CD14-positive monocyte (primary cell): ENCODE measurements at regions not wholly inside any gene's neighbourhood (a gene's known extent, or its start where the extent isn't known, plus 50 kb on each side); places are given as distances from the start of the nearest gene placed in this dataset.

Experiments
- DNase-seq, 3 donors: peaks; one replicate each; pipeline ENCODE4 v3.0.0-alpha.2; 2011 to 2022
- H2AFZ ChIP-seq: 2 replicates; pipeline ENCODE4 v1.6.0; 2012; ENCODE audit warnings: mild to moderate bottlenecking, low read depth, low read length, inconsistent platforms; ENCODE audit not compliant: insufficient read depth, poor library complexity, severe bottlenecking
- H3K27ac ChIP-seq, 2 donors: 1 replicate in 1 of 2; 2 replicates in 1 of 2; pipeline ENCODE4 v1.5.1; 2012 to 2013; ENCODE audit warnings: low read length in 2 of 2, control low read depth in 1 of 2, inconsistent platforms in 1 of 2, low read depth in 1 of 2, mild to moderate bottlenecking in 1 of 2
- H3K27me3 ChIP-seq, 2 donors: one replicate each; pipeline versions ENCODE4 v1.6.0 to v1.6.1; 2011 to 2013; ENCODE audit warnings: low read length in 2 of 2; ENCODE audit not compliant: control insufficient read depth in 2 of 2, insufficient read depth in 2 of 2
- H3K36me3 ChIP-seq, 2 donors: replicated peaks in 1 of 2; 1 replicate in 1 of 2; 2 replicates in 1 of 2; pipeline versions ENCODE4 v1.5.1 to v1.6.1; 2012 to 2013; ENCODE audit warnings: low read length in 2 of 2, control low read depth in 1 of 2, inconsistent platforms in 1 of 2, mild to moderate bottlenecking in 1 of 2; ENCODE audit not compliant: insufficient read depth in 2 of 2, control insufficient read depth in 1 of 2
- H3K4me1 ChIP-seq, 2 donors: 1 replicate in 1 of 2; 2 replicates in 1 of 2; pipeline versions ENCODE4 v1.5.1 to v1.6.1; 2012 to 2013; ENCODE audit warnings: low read length in 2 of 2, control low read depth in 1 of 2, inconsistent platforms in 1 of 2, mild to moderate bottlenecking in 1 of 2, moderate library complexity in 1 of 2; ENCODE audit not compliant: insufficient read depth in 2 of 2, control insufficient read depth in 1 of 2
- H3K4me2 ChIP-seq: replicated peaks from 2 replicates; pipeline ENCODE3; 2012; ENCODE audit warnings: low read length, moderate library complexity, mild to moderate bottlenecking; ENCODE audit not compliant: poor library complexity, severe bottlenecking; ENCODE audit errors: extremely low read depth
- H3K4me3 ChIP-seq, 3 experiments: fragments of 200-600 bp in 1 of 3; sonication (generic) in 1 of 3; replicated peaks in 1 of 3; 1 replicate in 2 of 3; 2 replicates in 1 of 3; pipeline ENCODE4 v1.5.1; 2011 to 2013; ENCODE audit warnings: low read length in 3 of 3, mild to moderate bottlenecking in 3 of 3, control low read depth in 2 of 3, low read depth in 2 of 3, inconsistent platforms in 1 of 3, moderate library complexity in 1 of 3
- H3K79me2 ChIP-seq: 2 replicates; pipeline ENCODE4 v1.6.0; 2012; ENCODE audit warnings: mild to moderate bottlenecking, control low read depth, inconsistent platforms, low read length, moderate library complexity; ENCODE audit not compliant: insufficient read depth
- H3K9ac ChIP-seq: 2 replicates; pipeline ENCODE4 v1.6.0; 2017; ENCODE audit warnings: low read length, mild to moderate bottlenecking; ENCODE audit not compliant: insufficient read depth, poor library complexity, severe bottlenecking
- H3K9me3 ChIP-seq, 2 donors: replicated peaks in 1 of 2; 1 replicate in 1 of 2; 2 replicates in 1 of 2; pipeline versions ENCODE4 v1.5.1 to v1.6.1; 2012 to 2013; ENCODE audit warnings: low read length in 2 of 2, control low read depth in 1 of 2; ENCODE audit not compliant: control insufficient read depth in 1 of 2, insufficient read depth in 1 of 2
- H4K20me1 ChIP-seq: 2 replicates; pipeline ENCODE4 v1.6.0; 2012; ENCODE audit warnings: mild to moderate bottlenecking, low read length, control low read depth, moderate library complexity; ENCODE audit not compliant: insufficient read depth
- H3K27ac Mint-ChIP-seq, 7 donors: one replicate each; pipeline ENCODE4 v1.8.0; 2020; ENCODE audit warnings: mild to moderate bottlenecking in 7 of 7, mixed read lengths in 7 of 7, moderate library complexity in 6 of 7, inconsistent platforms in 2 of 7
- H3K27me3 Mint-ChIP-seq, 3 donors: one replicate each; pipeline ENCODE4 v1.8.0; 2021 to 2022; ENCODE audit warnings: low read depth in 3 of 3, mild to moderate bottlenecking in 3 of 3, mixed read lengths in 3 of 3, moderate library complexity in 3 of 3, inconsistent platforms in 1 of 3
- H3K36me3 Mint-ChIP-seq, 2 donors: one replicate each; pipeline ENCODE4 v1.8.0; 2020; ENCODE audit warnings: mixed read lengths in 2 of 2, inconsistent platforms in 1 of 2, mild to moderate bottlenecking in 1 of 2
- H3K4me1 Mint-ChIP-seq: one replicate; pipeline ENCODE4 v1.8.0; 2020; ENCODE audit warnings: mild to moderate bottlenecking, mixed read lengths
- H3K4me3 Mint-ChIP-seq, 2 donors: one replicate each; pipeline ENCODE4 v1.8.0; 2020; ENCODE audit warnings: mild to moderate bottlenecking in 2 of 2, mixed read lengths in 2 of 2, moderate library complexity in 1 of 2
- H3K9me3 Mint-ChIP-seq, 7 donors: one replicate each; pipeline ENCODE4 v1.8.0; 2020 to 2022; ENCODE audit warnings: mixed read lengths in 7 of 7, mild to moderate bottlenecking in 6 of 7, moderate library complexity in 6 of 7, inconsistent platforms in 2 of 7
- WGBS: methylation state at CpG from one replicate; pipeline ENCODE4 v1.1.5; 2013; ENCODE audit warnings: missing lambda C conversion rate; ENCODE audit not compliant: insufficient coverage; 5-methylcytosine and 5-hydroxymethylcytosine counted together
- intact Hi-C, 2 donors: fragments of 100-400 bp; cut with micrococcal nuclease; formaldehyde crosslinking; loops; one replicate each; pipeline versions ENCODE4 v1.15.0 to v1.15.1; 2023
- TF ChIP-seq, protein P1 (sequence below): fragments of 200-600 bp; IDR thresholded peaks from one replicate; pipeline ENCODE4 v1.8.0; 2022; ENCODE audit warnings: antibody characterized with exemption, mild to moderate bottlenecking

DNA sequence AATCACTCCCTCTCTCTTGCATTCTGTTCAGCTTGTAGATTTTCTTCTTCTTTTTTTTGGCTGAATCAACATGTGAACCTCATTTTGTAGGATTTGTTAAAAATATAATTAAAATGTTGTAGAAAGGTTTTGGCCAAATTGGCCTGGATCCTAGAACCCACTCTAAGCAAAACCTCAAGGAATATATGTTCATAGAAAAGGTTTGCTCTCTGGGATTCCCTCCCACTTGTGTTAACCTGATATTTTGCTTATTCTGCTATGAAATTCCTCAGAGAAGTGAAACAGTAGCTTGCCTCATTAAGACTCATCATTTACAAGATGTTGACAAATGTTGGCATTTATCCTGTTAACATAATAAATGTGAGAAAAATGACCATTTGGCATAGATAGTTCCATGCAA lies 456.7 kb downstream of the TMEM182 start:
- H3K4me2 ChIP-seq, result no peak overlapping the region
- H3K4me1 ChIP-seq, result no peaks in the 10 kb centered on the region
- Mint-ChIP-seq H3K27ac (no peak overlapping the region), H3K36me3 (no peaks in the 10 kb centered on the region), H3K4me3 (no peak overlapping the region), H3K9me3 (peaks cover 0 to 9% (median 2%) of the 10 kb centered on the region in 7 donors), H3K4me1 (no peaks in the 10 kb centered on the region), H3K27me3 (peaks cover 0 to 1% (median 0%) of the 10 kb centered on the region in 3 donors)
- no peak overlapping the region for H3K27ac ChIP-seq
- intact Hi-C loops, result no loop called here
- no peaks in the 10 kb centered on the region for H3K36me3 ChIP-seq
- no peak overlapping the region for H2AFZ ChIP-seq
- no peak for DNase-seq
- H3K27me3 ChIP-seq, result no peaks in the 10 kb centered on the region
- H3K9me3 ChIP-seq, result peaks cover 0 to 6% of the 10 kb centered on the region in 2 donors
- TF ChIP-seq, protein P1, sequence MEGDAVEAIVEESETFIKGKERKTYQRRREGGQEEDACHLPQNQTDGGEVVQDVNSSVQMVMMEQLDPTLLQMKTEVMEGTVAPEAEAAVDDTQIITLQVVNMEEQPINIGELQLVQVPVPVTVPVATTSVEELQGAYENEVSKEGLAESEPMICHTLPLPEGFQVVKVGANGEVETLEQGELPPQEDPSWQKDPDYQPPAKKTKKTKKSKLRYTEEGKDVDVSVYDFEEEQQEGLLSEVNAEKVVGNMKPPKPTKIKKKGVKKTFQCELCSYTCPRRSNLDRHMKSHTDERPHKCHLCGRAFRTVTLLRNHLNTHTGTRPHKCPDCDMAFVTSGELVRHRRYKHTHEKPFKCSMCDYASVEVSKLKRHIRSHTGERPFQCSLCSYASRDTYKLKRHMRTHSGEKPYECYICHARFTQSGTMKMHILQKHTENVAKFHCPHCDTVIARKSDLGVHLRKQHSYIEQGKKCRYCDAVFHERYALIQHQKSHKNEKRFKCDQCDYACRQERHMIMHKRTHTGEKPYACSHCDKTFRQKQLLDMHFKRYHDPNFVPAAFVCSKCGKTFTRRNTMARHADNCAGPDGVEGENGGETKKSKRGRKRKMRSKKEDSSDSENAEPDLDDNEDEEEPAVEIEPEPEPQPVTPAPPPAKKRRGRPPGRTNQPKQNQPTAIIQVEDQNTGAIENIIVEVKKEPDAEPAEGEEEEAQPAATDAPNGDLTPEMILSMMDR, result no peak
- H3K79me2 ChIP-seq, result no peaks in the 10 kb centered on the region
- H3K9ac ChIP-seq, result no peak overlapping the region
- no peak overlapping the region for H3K4me3 ChIP-seq
- H4K20me1 ChIP-seq, result no peaks in the 10 kb centered on the region

DNA sequence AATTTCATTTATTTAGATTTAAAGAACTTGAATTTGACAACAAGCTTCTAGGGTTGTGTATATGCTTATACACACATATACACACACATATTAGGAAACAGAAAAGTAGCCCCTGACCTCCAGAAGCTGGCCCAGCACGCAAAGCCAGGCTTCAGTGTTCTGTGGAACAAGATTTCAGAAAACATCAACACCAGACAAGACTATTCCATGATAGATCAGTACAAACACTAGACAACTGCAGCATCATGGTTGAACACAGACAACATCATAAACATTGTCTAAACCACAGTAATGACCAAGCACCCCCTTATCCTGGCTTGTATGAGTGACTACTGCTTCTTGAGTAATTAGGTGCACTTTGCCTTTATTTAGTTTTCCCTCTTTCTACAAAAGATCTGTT lies 457.6 kb downstream of the TMEM182 start:
- Mint-ChIP-seq H3K27ac (no peak overlapping the region), H3K27me3 (peaks cover 0 to 1% (median 0%) of the 10 kb centered on the region in 3 donors), H3K9me3 (peaks cover 0 to 9% (median 2%) of the 10 kb centered on the region in 7 donors), H3K36me3 (no peaks in the 10 kb centered on the region), H3K4me3 (no peak overlapping the region), H3K4me1 (no peaks in the 10 kb centered on the region)
- Histone ChIP-seq H2AFZ (no peak overlapping the region), H3K4me2 (no peak overlapping the region), H4K20me1 (no peaks in the 10 kb centered on the region), H3K79me2 (no peaks in the 10 kb centered on the region), H3K4me1 (no peaks in the 10 kb centered on the region), H3K4me3 (no peak overlapping the region), H3K9me3 (peaks cover 0 to 4% of the 10 kb centered on the region in 2 donors), H3K27me3 (no peaks in the 10 kb centered on the region), H3K27ac (no peak overlapping the region), H3K36me3 (no peaks in the 10 kb centered on the region), H3K9ac (no peak overlapping the region)
- intact Hi-C loops, result no loop called here
- WGBS, result 100% methylated on average over 1 of the region's 1 CpG
- no peak for DNase-seq
- TF ChIP-seq, protein P1, result no peak
